Testis (tissue), 2 donors: ENCODE measurements at regions not wholly inside any gene's neighbourhood (a gene's known extent, or its start where the extent isn't known, plus 50 kb on each side); places are given as distances from the start of the nearest gene placed in this dataset.

Experiments
- POLR2A ChIP-seq: fragments of 450-650 bp; IDR thresholded peaks from one replicate; pipeline ENCODE4 v1.6.1; 2017; ENCODE audit warnings: antibody characterized with exemption, mild to moderate bottlenecking, moderate library complexity
- TF ChIP-seq, protein P1 (sequence below), 3 experiments: fragments of 450-650 bp in 2 of 3; fragments of 200-600 bp in 1 of 3; sonication (generic) in 1 of 3; IDR thresholded peaks; one replicate each; pipeline ENCODE4 v1.5.1; 2016 to 2019; ENCODE audit warnings: antibody characterized with exemption in 3 of 3, mild to moderate bottlenecking in 2 of 3, moderate library complexity in 1 of 3

DNA sequence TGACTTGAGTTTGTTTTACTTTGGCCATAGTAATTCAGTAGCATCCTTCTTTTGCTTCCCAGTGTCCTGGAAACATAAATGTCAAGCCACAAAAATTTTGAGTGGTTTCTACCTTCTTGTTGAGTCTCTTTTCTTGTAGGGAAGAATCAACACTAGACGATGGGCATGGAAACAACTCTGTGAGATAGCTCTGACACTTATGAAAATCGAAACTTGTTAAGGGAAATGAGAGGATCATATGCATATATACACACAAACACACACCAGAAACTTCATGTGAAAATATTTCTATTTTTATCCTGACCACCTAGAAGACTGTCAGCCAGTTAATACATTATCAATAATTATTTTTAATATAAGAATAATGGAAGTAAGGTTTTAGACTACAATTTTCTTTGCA is 1247.3 kb upstream of the FLRT2 start:
- TF ChIP-seq, protein P1, sequence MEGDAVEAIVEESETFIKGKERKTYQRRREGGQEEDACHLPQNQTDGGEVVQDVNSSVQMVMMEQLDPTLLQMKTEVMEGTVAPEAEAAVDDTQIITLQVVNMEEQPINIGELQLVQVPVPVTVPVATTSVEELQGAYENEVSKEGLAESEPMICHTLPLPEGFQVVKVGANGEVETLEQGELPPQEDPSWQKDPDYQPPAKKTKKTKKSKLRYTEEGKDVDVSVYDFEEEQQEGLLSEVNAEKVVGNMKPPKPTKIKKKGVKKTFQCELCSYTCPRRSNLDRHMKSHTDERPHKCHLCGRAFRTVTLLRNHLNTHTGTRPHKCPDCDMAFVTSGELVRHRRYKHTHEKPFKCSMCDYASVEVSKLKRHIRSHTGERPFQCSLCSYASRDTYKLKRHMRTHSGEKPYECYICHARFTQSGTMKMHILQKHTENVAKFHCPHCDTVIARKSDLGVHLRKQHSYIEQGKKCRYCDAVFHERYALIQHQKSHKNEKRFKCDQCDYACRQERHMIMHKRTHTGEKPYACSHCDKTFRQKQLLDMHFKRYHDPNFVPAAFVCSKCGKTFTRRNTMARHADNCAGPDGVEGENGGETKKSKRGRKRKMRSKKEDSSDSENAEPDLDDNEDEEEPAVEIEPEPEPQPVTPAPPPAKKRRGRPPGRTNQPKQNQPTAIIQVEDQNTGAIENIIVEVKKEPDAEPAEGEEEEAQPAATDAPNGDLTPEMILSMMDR (IDR thresholded peaks at IDR 0.05): no peak
- TF ChIP-seq POLR2A: no peak
